Endothelial cell of umbilical vein (primary cell): ENCODE measurements at regions not wholly inside any gene's neighbourhood (a gene's known extent, or its start where the extent isn't known, plus 50 kb on each side); places are given as distances from the start of the nearest gene placed in this dataset.

Experiments used
- BruUV-seq: library from RNA; stranded (reverse); fragments of 400-500 nt; replicated peaks from 2 replicates; lab custom pipeline; 2021; lab: Mats Ljungman, UMichigan
- CTCF ChIA-PET: fragments of 300-600, 350-600 bp; sonication (Branson Sonifier 250); formaldehyde crosslinking; loops from one replicate; lab custom pipeline; 2021; ENCODE audit warnings: antibody characterized with exemption, inconsistent platforms; lab: Charles Lee
- POLR2A ChIA-PET: fragments of 300-600, 350-600 bp; sonication (Branson Sonifier 250); formaldehyde crosslinking; loops from one replicate; lab custom pipeline; 2021; ENCODE audit warnings: antibody characterized with exemption, inconsistent platforms; lab: Charles Lee
- DNase-seq: peaks from one replicate; pipeline ENCODE4 v3.0.0-alpha.2; 2011; ENCODE audit warnings: low read depth, low spot score
- FAIRE-seq: peaks from 2 replicates; lab custom pipeline; 2011; peaks lifted over from hg19 to GRCh38; lab: Jason Lieb, UNC
- H2AFZ ChIP-seq: 2 replicates; pipeline ENCODE4 v1.6.0; 2012; ENCODE audit warnings: low read depth, low read length, control low read depth, inconsistent platforms
- H3K27ac ChIP-seq: 2 replicates; pipeline ENCODE4 v1.5.1; 2011; ENCODE audit warnings: low read depth, mild to moderate bottlenecking, control low read depth, low read length, moderate library complexity; ENCODE audit not compliant: insufficient read depth
- H3K27me3 ChIP-seq, 2 experiments: 2 replicates each; pipeline versions ENCODE4 v1.6.0 to v1.6.1; 2011; ENCODE audit warnings: low read length in 2 of 2, mixed read lengths in 1 of 2; ENCODE audit not compliant: control insufficient read depth in 2 of 2, insufficient read depth in 2 of 2
- H3K36me3 ChIP-seq, 2 experiments: 2 replicates in 1 of 2; 3 replicates in 1 of 2; pipeline ENCODE4 v1.5.1; 2011; ENCODE audit warnings: low read length in 2 of 2, mild to moderate bottlenecking in 1 of 2, moderate library complexity in 1 of 2; ENCODE audit not compliant: control insufficient read depth in 2 of 2, insufficient read depth in 2 of 2; ENCODE audit errors: extremely low read depth in 1 of 2
- H3K4me1 ChIP-seq: 3 replicates; pipeline ENCODE4 v1.5.1; 2011; ENCODE audit warnings: mild to moderate bottlenecking, low read length; ENCODE audit not compliant: control insufficient read depth, insufficient read depth; ENCODE audit errors: extremely low read depth
- H3K4me2 ChIP-seq: 2 replicates; pipeline ENCODE4 v1.6.1; 2011; ENCODE audit warnings: low read length, control low read depth, mixed read lengths; ENCODE audit not compliant: insufficient read depth
- H3K4me3 ChIP-seq, 3 experiments: fragments of 200-600 bp in 1 of 3; sonication (generic), shearing (Covaris generic) in 1 of 3; replicated peaks in 1 of 3; 2 replicates each; pipeline ENCODE4 v1.5.1; 2011 to 2016; ENCODE audit warnings: control low read depth in 3 of 3, low read length in 3 of 3, mild to moderate bottlenecking in 2 of 3, inconsistent platforms in 1 of 3, low read depth in 1 of 3, moderate library complexity in 1 of 3; ENCODE audit not compliant: insufficient read depth in 1 of 3
- H3K79me2 ChIP-seq: 2 replicates; pipeline ENCODE4 v1.6.0; 2012; ENCODE audit warnings: low read length, inconsistent platforms; ENCODE audit not compliant: control insufficient read depth, insufficient read depth
- H3K9ac ChIP-seq: replicated peaks from 2 replicates; pipeline ENCODE3; 2011; ENCODE audit warnings: low read length, control low read depth; ENCODE audit not compliant: insufficient read depth; ENCODE audit errors: extremely low read depth
- H3K9me1 ChIP-seq: replicated peaks from 3 replicates; pipeline ENCODE4 v1.6.0; 2011; ENCODE audit warnings: mild to moderate bottlenecking, low read length; ENCODE audit not compliant: control insufficient read depth, insufficient read depth; ENCODE audit errors: extremely low read depth
- H3K9me3 ChIP-seq: replicated peaks from 2 replicates; pipeline ENCODE4 v1.5.1; 2012; ENCODE audit warnings: low read length, inconsistent platforms; ENCODE audit not compliant: control insufficient read depth, insufficient read depth
- H4K20me1 ChIP-seq: replicated peaks from 2 replicates; pipeline ENCODE3; 2011; ENCODE audit warnings: mild to moderate bottlenecking, low read length; ENCODE audit not compliant: control insufficient read depth, insufficient read depth; ENCODE audit errors: extremely low read depth
- CTCF ChIP-seq, 2 donors: IDR thresholded peaks; 1 replicate in 1 of 2; 2 replicates in 1 of 2; pipeline ENCODE4 v1.5.1; 2011; ENCODE audit warnings: low read length in 2 of 2, mild to moderate bottlenecking in 2 of 2, moderate library complexity in 2 of 2, control low read depth in 1 of 2, inconsistent platforms in 1 of 2, low read depth in 1 of 2; ENCODE audit not compliant: insufficient read depth in 1 of 2; ENCODE audit errors: extremely low read depth in 1 of 2
- EZH2 ChIP-seq: IDR thresholded peaks from 2 replicates; pipeline ENCODE4 v1.6.1; 2012; ENCODE audit warnings: borderline replicate concordance, low read depth, mild to moderate bottlenecking, moderate library complexity, low read length, inconsistent platforms; ENCODE audit not compliant: severe bottlenecking
- FOS ChIP-seq: IDR thresholded peaks from 2 replicates; pipeline ENCODE4 v1.6.1; 2011; ENCODE audit warnings: mild to moderate bottlenecking, low read length, moderate library complexity, borderline replicate concordance; ENCODE audit not compliant: insufficient read depth
- GATA2 ChIP-seq: IDR thresholded peaks from 2 replicates; pipeline ENCODE4 v1.7.0; 2011; ENCODE audit warnings: low read depth, mild to moderate bottlenecking, moderate library complexity, mixed read lengths, low read length; ENCODE audit not compliant: insufficient read length, insufficient read depth
- JUN ChIP-seq: IDR thresholded peaks from 2 replicates; pipeline ENCODE4 v1.6.1; 2011; ENCODE audit warnings: borderline replicate concordance, low read depth; ENCODE audit not compliant: insufficient read length, insufficient read depth
- MAX ChIP-seq: IDR thresholded peaks from 2 replicates; pipeline ENCODE4 v1.6.1; 2011; ENCODE audit not compliant: insufficient read depth, insufficient read length
- MYC ChIP-seq: IDR thresholded peaks from one replicate; pipeline ENCODE4 v1.6.1; 2011; ENCODE audit warnings: mild to moderate bottlenecking, low read depth, low read length
- POLR2A ChIP-seq: IDR thresholded peaks from 2 replicates; pipeline ENCODE4 v1.6.1; 2012; ENCODE audit warnings: low read depth, mild to moderate bottlenecking, control low read depth, low read length
- POLR2AphosphoS5 ChIP-seq: IDR thresholded peaks from 2 replicates; pipeline ENCODE4 v1.6.1; 2012; ENCODE audit warnings: low read depth, mild to moderate bottlenecking, control low read depth, low read length, moderate library complexity; ENCODE audit not compliant: insufficient read depth
- dilution Hi-C: fragments of 300-500 bp; cut with MboI; formaldehyde crosslinking; loops from one replicate; pipeline ENCODE4 v1.15.0; 2019; ENCODE audit warnings: low sequenced_read_pairs; ENCODE audit not compliant: extremely low pct_ligation_motif_present
- intact Hi-C: fragments of 100-400 bp; cut with micrococcal nuclease; formaldehyde crosslinking; loops from one replicate; pipeline ENCODE4 v1.10.0; 2022

- Histone ChIP-seq H4K20me1 (no peaks in the 10 kb centered on the region), H3K9me1 (no peaks in the 10 kb centered on the region), H3K27ac (no peak overlapping the region), H2AFZ (no peak overlapping the region), H3K9ac (no peak overlapping the region), H3K36me3 (no peaks in the 10 kb centered on the region), H3K79me2 (no peaks in the 10 kb centered on the region), H3K4me2 (no peak overlapping the region), H3K27me3 (no peaks in the 10 kb centered on the region), H3K4me1 (peaks cover 11% of the 10 kb centered on the region), H3K9me3 (no peaks in the 10 kb centered on the region), H3K4me3 (no peak overlapping the region)
- no peak for DNase-seq
- no TSS peak for BruUV-seq
- CTCF ChIA-PET = interaction anchor here (1.0 kb wide), 1 partner anchor 18 kb away, joined by 6 read pairs; no protein-coding TSS in a partner anchor
- no peak for TF ChIP-seq CTCF (IDR thresholded peaks at IDR 0.05; ENCODE audit: extremely low read depth in 1 of 2, insufficient read depth in 1 of 2, low read depth in 1 of 2, low read length in 2 of 2)
- no peak for TF ChIP-seq MAX
- TF ChIP-seq POLR2A = no peak
- TF ChIP-seq EZH2 = no peak
- TF ChIP-seq FOS = no peak
- TF ChIP-seq JUN = no peak
- no peak for TF ChIP-seq POLR2AphosphoS5
- no peak for TF ChIP-seq MYC
- no peak for TF ChIP-seq GATA2
- POLR2A ChIA-PET = no interaction called here
- dilution Hi-C loops (no loop called here), intact Hi-C loops (loop anchor here (2.0 kb wide), 1 partner anchor 19 kb away; no protein-coding TSS in a partner anchor)
- FAIRE-seq = no peak
Measured at GRCh38 chr17:27389542-27390140, 66.6 kb upstream of the KSR1 start.
